Stimulated activated CD4-positive, alpha-beta T cell treated with anti-CD3 and anti-CD28 coated beads, Interleukin-4, amount 100 ng/mL, for 48 hours (primary cell): ENCODE measurements at regions not wholly inside any gene's neighbourhood (a gene's known extent, or its start where the extent isn't known, plus 50 kb on each side); places are given as distances from the start of the nearest gene placed in this dataset.
"Not testable (repeated sequence)": the region's sequence is repeated elsewhere in the genome, so short reads cannot be mapped to it uniquely, and the experiment has no call there.

Source experiments
- DNase-seq, 2 donors: peaks; one replicate each; pipeline ENCODE4 v3.0.0-alpha.2; 2020; ENCODE audit warnings: low read depth in 2 of 2

- DNase-seq: no peak
These were observed 216.1 kb downstream of the DUSP10 start for GRCh38 chr1:221525749-221526148.

- no peak for DNase-seq
These were observed 214.6 kb downstream of the DUSP10 start for GRCh38 chr1:221527302-221527701.

- no peak for DNase-seq
These were observed 213.8 kb downstream of the DUSP10 start for GRCh38 chr1:221527886-221528624.

GRCh38 chr1:221530159-221530558, 211.7 kb downstream of the DUSP10 start:
- DNase-seq: not testable (repeated sequence)

GRCh38 chr1:221530791-221531190, 211.1 kb downstream of the DUSP10 start:
- no peak for DNase-seq

- no peak for DNase-seq
These were observed 209.7 kb downstream of the DUSP10 start for GRCh38 chr1:221532071-221532773.

DNA sequence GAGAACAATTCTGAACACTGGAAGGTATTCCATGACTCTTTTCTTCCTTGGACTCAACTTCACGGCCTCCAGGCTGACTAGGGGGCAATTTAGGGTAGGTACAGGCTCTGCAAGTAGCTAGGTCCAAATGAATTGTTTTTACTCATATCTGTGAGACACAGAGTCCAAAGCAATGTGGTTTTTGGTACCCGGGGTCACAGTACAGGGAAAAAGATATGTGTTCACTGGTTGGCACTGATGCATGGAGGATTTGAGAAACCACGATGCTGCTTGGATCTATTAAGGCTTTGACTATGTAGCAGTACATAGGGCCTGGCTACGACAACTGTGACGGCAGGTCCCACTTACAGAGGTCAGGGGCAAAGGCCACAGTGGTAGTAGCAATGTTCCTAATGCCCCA, 200.6 kb downstream of the DUSP10 start:
- DNase-seq: no peak

DNA sequence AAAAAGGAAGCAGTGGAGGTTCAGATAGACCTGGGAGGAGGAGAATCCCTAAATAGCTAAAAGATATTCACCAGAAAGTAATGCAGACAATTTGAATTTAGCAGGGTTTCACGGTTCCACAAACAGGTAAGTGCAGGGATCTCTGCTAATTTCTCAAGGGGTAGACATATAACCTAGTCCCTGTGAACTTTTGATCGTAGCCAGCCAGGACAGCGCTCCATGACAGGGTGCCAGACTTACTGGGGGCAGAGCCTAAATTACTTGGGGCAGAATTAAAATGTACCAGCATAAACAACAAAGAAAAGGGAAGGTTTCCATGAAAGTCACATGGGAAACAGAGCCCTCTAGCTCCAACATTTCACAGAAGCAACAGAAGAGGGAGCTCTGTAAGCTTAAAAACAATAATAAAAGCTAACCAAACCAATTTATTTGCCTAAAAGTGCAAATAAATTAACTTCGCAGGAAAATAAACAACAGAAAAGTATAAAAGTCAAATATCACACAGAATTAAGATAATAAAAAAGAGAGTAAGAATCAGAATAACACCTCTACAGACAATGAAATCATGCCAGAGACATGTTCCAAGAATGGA, 198.3 kb downstream of the DUSP10 start:
- DNase-seq: no peak

DNA sequence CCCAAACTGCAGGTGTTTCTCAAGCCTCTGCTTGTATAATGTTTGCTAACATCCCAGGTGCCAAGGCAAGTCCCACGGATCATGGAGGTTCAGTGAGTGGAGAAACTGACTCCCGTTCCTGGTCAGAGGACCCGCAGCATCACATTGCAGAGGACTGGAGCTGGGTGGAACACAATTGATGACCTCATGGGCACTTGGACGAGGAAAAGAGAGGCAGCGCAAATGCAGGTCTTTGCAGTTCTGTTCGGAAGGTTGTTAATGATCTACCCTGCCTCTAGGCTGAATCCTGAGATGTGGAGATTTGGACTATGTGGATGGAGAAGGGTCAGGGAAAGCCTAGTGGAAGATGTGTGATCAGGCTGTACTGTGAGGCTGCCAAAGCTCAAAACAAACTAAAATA, 192.9 kb downstream of the DUSP10 start:
- no peak for DNase-seq

GRCh38 chr1:221549815-221550214, 192.1 kb downstream of the DUSP10 start:
- DNase-seq: no peak

DNA sequence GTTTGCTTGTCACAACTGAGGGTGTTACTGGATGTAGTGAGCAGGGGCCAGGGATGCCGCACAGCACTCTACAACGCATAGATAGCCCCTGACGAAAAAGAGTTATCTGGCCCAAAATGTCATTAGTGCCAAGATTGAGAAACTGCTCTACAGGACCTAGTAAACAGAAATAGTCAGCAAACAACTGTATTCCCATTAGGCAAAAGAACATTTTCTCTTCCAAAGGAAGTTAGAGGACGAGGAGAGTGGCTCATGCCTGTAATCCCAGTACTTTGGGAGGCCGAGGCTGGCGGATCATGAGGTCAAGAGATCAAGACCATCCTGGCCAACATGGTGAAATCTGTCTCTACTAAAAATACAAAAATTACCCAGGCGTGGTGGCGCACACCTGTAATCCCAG, 189.1 kb downstream of the DUSP10 start:
- not testable (repeated sequence) for DNase-seq

DNA sequence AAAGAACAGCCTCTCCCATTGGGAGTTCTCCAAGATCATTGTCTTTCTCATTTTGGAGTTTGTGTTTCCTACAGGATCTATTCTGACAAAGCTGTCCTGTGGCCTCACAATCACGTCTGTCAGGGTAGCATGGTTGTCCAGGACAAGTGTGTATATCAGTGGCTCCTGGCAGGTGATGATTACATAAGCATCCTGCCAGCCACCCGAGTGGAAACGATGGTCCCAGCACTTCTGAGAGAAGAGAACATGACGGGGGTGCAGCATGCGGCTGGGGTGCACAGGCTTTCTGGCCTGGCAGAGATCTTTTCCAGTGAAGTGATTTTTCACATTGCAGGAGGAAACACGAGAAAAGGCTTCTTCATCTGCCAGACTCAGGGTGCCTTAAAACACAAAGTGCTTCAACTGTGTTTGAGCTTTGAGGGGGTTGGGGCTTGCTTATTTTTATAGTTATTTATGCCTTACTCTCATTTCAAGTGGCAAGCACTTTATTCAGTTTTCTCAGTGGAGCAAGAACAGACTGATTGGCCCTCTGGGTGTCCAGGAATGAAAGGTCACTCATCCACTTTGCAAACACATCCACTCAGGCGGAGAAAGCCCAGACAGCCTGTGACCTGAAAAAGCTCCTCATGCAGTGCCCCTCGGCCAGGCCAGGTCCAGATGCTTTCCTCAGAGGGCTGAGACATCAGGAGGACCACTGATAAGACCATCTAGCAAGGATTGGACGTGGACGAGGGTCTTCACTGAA, 186.0 kb downstream of the DUSP10 start:
- no peak for DNase-seq

- DNase-seq: no peak
These were observed 185.5 kb downstream of the DUSP10 start for GRCh38 chr1:221556435-221556834.

DNA sequence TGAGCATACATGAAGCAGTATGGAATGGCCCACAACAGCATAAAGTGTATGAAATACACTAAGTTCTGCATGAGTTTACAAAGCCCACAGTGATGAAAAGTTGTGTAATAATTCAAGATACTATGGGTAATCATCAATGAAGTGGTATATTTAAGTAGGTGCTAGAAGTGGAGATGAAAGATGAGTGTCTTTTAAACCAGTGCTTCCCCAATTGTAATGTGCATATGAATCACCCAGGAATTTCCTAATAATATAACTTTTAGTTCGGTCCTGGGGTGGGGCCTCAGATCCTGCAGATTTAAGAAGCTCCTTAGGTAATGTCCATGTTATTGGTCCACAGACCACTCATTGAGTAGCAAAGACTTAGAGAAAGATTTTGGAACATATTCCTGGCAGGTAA, 184.9 kb downstream of the DUSP10 start:
- DNase-seq: no peak

- DNase-seq: no peak
These were observed 183.5 kb downstream of the DUSP10 start for GRCh38 chr1:221558396-221558795.

GRCh38 chr1:221559911-221560310, 182.0 kb downstream of the DUSP10 start:
- DNase-seq: no peak

GRCh38 chr1:221562542-221563475, 179.1 kb downstream of the DUSP10 start:
- no peak for DNase-seq

GRCh38 chr1:221563476-221563921, 178.4 kb downstream of the DUSP10 start:
- no peak for DNase-seq

DNA sequence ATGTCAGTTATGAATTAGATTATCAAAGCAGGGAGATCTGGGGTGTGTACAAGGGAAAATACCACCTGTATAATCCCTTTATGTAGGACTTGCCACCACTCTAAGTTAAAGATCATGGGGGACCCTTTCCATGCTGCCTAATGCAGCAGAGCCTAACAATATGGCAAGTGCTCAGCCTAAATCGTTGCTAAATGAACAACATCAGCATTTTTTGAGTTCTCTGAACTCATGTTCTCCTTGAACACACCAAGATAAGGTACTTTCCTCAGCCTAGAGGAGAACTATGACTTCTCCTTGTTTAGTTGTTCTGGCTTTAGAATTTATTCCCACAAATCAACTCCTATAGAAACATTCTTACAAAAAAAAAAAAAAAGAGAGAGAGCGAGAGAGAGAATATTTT, 177.0 kb downstream of the DUSP10 start:
- no peak for DNase-seq

DNA sequence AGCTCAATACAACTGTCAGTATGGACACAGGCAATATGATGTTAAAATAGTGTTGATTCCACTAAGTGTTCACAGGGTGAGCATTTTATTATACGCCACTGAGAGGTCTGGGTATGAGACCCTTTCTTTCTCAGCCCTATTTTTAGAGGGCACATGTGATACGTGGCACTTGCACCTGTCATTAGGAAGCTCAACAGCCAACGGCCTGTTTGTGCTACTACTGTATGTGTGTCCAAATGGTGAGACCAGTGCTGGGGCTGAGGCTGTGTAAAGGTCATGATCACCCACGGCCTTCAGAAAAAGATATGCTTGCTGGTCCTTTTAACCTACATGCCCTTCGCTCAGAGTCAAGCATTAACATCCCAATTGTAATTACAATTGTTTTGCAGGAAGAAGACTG, 176.2 kb downstream of the DUSP10 start:
- no peak for DNase-seq

GRCh38 chr1:221567859-221568507, 173.9 kb downstream of the DUSP10 start:
- DNase-seq: no peak
